NCI-H526 (cell line): ENCODE measurements at regions not wholly inside any gene's neighbourhood (a gene's known extent, or its start where the extent isn't known, plus 50 kb on each side); places are given as distances from the start of the nearest gene placed in this dataset.

ENCODE experiments used
- DNase-seq, 2 experiments: peaks; one replicate each; lab custom pipeline; 2025; lab: John Stamatoyannopoulos, UW

GRCh38 chr12:91533366-91533765 lies 350.7 kb upstream of the DCN start:
- DNase-seq, result no peak

GRCh38 chr12:91529829-91530228 lies 347.2 kb upstream of the DCN start:
- no peak for DNase-seq

DNA sequence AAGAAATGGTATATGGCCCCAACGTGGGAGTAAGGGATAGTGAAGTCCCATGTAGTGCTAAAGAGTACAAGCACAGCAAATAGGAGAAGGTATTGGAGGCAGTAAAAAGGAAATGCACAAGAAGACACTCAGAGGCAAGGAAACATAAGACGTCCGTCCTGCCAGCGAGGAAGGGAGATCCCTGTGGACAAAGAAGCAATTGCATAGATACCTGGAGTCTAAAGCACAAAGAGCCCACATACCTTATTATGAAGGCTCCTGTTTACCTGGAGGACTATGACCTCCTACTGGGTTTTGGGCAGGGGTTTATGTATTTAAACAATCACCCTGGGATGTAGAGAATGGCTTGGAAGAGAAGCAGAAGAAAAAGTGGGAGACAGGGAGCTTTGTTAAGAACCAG lies 341.2 kb upstream of the DCN start:
- DNase-seq, result no peak

GRCh38 chr12:91516695-91517047 lies 334.1 kb upstream of the DCN start:
- no peak for DNase-seq

DNA sequence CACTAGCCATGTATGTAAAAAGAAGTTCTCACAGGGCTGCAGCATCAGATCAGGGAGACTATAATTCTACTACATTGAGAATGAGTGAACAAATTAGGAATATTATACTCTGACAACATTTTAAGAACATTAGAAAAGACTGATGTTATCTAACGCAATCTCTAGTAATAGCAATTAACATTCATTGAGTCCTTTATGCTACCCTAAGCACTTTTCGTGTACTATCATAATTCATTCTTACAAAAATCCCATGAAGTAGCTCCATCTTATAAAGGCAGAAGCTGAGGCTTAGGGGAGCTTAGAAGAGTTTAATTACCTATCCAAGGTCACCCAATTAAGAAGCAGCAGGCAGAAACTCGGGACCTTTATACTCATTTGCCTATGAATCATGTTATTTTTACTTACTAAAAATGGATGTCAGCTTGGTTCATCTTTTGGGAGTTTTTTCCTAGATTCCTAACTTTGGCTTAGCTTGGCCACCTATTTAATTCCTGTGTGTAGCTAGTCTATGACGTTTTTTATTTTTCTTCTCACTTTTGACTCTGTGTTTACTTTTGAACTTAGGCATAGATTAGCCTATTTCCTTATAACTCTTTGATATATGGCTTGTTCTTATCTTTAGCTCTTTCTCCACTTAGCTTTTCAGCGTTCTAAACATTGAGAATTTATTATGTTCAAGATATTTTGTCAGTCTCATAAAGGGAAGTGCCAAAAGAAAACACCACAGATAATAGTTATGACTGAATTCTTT lies 333.5 kb upstream of the DCN start:
- DNase-seq, result no peak

GRCh38 chr12:91513313-91513712 lies 330.7 kb upstream of the DCN start:
- no peak for DNase-seq

DNA sequence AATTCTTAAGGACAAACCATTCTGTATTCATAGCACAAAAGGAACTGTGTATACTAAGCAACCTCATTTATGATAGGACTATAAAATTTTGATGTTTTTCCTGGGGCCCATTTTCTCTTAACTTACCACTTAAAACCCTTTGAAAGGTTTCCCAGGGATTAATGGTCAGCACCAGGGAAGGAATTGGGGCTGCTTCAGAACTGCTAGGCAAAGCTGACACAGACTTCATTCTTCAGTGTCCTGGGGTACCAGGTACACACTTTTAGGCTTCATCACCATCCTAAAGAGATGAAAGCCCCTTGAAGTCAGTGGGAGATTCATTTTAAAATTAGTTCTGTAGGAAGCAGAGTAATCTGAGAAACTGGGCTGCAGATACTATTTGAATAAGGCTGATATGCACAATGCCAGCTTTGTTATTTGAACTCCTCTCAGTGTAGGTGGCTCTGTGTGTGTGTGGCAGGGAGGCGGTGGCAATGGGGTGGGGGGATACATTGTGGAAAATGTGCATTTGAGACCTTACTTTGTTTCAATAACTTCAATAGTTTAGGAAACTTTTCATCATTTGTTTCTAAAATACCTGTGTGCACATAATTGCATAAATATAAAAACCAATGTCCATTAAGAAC lies 329.3 kb upstream of the DCN start:
- peak; percentile 66 to 79 for DNase-seq

- DNase-seq, result no peak
These were observed 325.1 kb upstream of the DCN start for GRCh38 chr12:91507754-91508153.

DNA sequence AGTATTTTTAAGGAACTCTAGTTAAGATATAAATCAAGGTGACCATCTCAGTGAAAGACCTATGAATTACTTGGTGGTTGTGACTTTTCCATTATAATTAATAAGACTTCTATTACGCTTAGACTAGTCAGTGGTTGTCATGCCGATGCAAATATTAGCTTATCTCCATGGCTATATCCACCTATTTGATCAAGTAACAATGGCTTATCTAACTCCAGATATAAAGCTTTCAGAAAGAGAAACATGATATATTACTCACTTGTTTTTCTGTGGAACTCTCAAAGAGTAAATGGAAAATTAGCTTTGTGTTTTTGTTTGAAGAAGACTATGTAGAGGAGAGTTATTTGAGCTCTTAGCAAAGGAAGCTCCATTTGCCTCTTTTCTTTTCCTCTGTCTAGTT lies 323.8 kb upstream of the DCN start:
- DNase-seq, result no peak

DNA sequence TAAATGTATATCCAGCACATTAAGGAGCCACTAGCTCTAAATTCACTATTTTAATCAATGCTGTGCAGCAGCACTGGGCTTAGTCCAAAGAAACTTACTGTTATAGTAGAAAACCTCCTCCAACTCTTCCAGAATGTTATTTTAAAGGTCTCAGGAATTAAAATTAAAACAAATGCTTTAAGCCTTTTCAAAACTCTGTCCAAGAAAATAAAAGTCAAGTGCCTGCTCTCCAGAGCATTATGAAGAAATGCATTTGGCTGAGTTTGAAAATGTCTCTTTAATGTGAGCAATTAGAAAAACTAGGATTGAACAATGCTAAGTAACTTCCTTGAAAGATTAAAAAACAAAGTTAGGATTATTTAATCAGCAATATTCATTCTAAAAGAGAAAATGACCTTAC lies 322.4 kb upstream of the DCN start:
- DNase-seq, result no peak

- DNase-seq, result no peak
These were observed 319.6 kb upstream of the DCN start for GRCh38 chr12:91502208-91502607.

DNA sequence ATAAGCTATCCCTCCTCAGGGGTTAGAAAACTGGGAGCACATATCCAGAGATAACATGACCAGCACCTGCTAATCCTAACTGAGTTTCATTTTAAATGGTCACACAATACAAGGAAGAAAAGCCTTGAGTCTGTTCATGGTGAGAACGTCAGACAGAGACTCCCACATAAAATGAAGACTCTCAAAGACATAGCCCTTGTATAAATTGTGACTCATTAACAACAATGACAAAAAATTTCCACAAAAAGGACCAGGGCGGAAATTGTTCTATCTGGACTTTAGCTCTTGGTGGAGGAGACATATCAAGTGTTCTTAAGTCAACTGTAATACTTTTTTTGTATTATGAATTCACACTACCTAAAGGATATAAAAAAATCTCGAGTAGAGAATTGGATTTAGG lies 313.7 kb upstream of the DCN start:
- DNase-seq, result no peak

GRCh38 chr12:91493308-91493707 lies 310.7 kb upstream of the DCN start:
- DNase-seq, result no peak

GRCh38 chr12:91492648-91493047 lies 310.0 kb upstream of the DCN start:
- DNase-seq, result no peak

GRCh38 chr12:91490667-91491311 lies 308.2 kb upstream of the DCN start:
- DNase-seq, result no peak

DNA sequence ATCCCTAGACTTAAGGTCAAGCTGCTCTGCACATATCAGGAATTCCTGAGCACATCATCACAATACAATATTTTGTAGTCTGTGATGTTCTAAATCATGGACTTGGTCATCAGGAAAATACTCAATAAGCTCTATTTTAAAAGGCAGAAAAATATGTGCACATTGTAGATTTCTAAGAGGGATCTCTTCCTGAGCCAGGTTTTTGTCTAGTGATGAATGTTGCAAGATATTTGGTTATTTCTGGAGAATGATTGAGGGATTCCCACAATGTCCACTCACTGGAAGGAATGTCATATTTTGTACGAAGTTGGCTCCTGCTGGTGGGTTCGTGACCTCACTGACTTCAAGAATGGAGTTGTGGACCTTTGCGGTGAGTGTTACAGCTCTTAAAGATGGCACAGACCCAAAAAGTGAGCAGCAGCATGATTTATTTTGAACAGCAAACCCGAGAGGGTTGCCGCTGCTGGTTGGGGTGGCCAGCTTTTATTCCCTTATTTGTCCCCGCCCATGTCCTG lies 300.9 kb upstream of the DCN start:
- no peak for DNase-seq

GRCh38 chr12:91482231-91482630 lies 299.6 kb upstream of the DCN start:
- DNase-seq, result no peak

- DNase-seq, result no peak
These were observed 295.9 kb upstream of the DCN start for GRCh38 chr12:91478500-91478899.

DNA sequence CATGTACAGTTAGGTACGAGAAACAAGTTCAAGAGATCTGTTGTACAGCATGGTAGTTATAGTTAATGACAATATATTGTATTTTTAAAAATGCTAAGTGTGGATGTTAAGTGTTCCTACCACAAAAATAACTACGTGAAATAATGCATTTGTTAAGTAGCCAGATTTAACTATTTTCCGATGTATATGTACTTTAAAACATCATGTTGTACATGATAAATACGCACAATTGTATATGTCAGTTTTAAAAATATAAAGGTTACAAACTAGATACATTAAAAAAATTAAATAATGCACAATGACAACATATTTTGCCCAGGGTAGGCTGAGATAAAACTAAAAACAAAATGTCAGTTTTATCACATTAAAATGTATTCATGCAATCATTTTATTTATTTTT lies 285.1 kb upstream of the DCN start:
- DNase-seq, result no peak

DNA sequence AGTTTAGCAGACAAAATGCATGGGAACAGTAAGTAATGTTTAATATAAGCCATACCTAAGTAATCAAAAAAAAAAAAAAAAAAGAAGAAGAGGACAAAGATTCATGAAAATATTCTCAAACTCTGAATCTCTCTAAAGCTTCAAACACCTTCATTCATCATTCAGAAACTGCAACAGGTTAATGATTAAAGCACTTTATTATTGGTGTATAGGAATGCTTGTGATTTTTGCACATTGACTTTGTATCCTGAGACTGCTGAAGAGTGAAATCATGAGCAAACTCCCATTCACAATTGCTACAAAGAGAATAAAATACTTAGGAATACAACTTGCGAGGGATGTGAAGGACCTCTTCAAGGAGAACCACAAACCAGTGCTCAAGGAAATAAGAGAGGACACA lies 278.4 kb upstream of the DCN start:
- DNase-seq, result no peak

DNA sequence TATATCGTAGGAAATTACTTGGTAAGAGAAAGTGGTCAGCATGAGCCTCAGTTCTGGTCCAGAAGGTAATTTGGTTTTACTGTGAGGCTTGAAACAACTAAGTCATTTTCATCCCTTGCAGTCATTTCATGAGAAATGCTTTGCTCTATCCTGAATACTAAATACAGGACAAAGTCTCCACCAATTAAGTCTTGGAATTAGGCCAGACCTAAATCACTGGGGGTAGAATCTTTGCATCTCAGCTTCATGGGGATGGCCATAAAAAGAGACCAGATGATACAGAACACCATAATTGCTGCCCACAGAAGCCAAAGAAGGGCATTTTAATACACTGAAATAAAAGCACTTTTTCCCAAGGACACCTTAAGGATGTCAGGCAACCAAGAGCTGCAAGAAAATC lies 277.9 kb upstream of the DCN start:
- no peak for DNase-seq

- no peak for DNase-seq
These were observed 272.7 kb upstream of the DCN start for GRCh38 chr12:91455321-91455720.

GRCh38 chr12:91454179-91454578 lies 271.6 kb upstream of the DCN start:
- no peak for DNase-seq
